ENCODE measurements at regions not wholly inside any gene's neighbourhood (a gene's known extent, or its start where the extent isn't known, plus 50 kb on each side); places are given as distances from the start of the nearest gene placed in this dataset.

DNA sequence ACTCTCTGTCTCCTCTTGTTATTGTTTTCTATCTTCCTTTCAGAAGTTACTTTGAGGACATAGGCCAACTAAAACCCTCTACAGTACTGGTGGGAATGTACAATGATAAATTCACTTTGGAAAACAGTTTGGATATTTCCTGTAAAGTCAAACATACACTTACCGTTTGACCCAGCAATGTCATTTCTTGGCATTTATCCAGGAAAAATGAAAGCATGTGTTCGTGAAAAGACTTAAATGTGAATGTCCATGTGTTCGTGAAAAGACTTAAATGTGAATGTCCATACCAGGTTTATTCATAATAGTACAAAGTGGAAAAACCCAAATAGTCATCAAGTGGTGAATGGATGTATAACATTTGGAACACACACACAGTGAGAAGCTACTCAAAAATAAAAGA lies 361.5 kb upstream of the DPH6 start:
- TF ChIP-seq, protein P1, sequence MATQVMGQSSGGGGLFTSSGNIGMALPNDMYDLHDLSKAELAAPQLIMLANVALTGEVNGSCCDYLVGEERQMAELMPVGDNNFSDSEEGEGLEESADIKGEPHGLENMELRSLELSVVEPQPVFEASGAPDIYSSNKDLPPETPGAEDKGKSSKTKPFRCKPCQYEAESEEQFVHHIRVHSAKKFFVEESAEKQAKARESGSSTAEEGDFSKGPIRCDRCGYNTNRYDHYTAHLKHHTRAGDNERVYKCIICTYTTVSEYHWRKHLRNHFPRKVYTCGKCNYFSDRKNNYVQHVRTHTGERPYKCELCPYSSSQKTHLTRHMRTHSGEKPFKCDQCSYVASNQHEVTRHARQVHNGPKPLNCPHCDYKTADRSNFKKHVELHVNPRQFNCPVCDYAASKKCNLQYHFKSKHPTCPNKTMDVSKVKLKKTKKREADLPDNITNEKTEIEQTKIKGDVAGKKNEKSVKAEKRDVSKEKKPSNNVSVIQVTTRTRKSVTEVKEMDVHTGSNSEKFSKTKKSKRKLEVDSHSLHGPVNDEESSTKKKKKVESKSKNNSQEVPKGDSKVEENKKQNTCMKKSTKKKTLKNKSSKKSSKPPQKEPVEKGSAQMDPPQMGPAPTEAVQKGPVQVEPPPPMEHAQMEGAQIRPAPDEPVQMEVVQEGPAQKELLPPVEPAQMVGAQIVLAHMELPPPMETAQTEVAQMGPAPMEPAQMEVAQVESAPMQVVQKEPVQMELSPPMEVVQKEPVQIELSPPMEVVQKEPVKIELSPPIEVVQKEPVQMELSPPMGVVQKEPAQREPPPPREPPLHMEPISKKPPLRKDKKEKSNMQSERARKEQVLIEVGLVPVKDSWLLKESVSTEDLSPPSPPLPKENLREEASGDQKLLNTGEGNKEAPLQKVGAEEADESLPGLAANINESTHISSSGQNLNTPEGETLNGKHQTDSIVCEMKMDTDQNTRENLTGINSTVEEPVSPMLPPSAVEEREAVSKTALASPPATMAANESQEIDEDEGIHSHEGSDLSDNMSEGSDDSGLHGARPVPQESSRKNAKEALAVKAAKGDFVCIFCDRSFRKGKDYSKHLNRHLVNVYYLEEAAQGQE (IDR thresholded peaks at IDR 0.05; ENCODE audit: insufficient read depth in 1 of 2, low read depth in 2 of 2, low read length in 2 of 2) = no peak
- TF ChIP-seq TAF1 (IDR thresholded peaks at IDR 0.05; ENCODE audit: borderline replicate concordance, insufficient read depth, low read length) = no peak
- no peak for TF ChIP-seq FOXP2 (optimal IDR thresholded peaks at IDR 0.05; ENCODE audit: borderline replicate concordance, extremely low read depth, extremely low read length, insufficient read depth)
- no peak for TF ChIP-seq SIN3A (IDR thresholded peaks at IDR 0.05; ENCODE audit: borderline replicate concordance, insufficient read depth, low read length)
- no peak for TF ChIP-seq POLR2AphosphoS5 (IDR thresholded peaks at IDR 0.05; ENCODE audit: low read depth, low read length)

DNA sequence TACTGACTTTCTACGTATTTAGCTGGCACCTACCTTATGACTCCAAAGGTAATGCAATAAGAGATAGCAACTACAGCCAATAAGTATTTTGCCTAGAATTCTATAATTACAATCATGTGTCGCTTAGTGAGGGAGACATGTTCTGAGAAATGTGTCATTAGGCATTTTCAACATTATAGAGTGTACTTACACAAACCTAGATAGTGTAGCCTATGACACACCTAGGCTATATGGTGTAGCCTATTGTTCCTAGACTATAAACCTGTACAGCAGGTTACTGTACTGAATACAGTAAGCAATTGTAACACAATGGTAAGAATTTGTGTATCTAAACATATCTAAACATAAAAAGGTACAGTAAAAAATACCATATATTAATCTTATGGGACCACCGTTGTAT lies 363.4 kb upstream of the DPH6 start:
- no peak for TF ChIP-seq TAF1 (IDR thresholded peaks at IDR 0.05; ENCODE audit: borderline replicate concordance, insufficient read depth, low read length)
- TF ChIP-seq SIN3A (IDR thresholded peaks at IDR 0.05; ENCODE audit: borderline replicate concordance, insufficient read depth, low read length) = no peak
- TF ChIP-seq, protein P1 (IDR thresholded peaks at IDR 0.05; ENCODE audit: insufficient read depth in 1 of 2, low read depth in 2 of 2, low read length in 2 of 2) = no peak
- no peak for TF ChIP-seq FOXP2 (optimal IDR thresholded peaks at IDR 0.05; ENCODE audit: borderline replicate concordance, extremely low read depth, extremely low read length, insufficient read depth)
- TF ChIP-seq POLR2AphosphoS5 (IDR thresholded peaks at IDR 0.05; ENCODE audit: low read depth, low read length) = no peak

DNA sequence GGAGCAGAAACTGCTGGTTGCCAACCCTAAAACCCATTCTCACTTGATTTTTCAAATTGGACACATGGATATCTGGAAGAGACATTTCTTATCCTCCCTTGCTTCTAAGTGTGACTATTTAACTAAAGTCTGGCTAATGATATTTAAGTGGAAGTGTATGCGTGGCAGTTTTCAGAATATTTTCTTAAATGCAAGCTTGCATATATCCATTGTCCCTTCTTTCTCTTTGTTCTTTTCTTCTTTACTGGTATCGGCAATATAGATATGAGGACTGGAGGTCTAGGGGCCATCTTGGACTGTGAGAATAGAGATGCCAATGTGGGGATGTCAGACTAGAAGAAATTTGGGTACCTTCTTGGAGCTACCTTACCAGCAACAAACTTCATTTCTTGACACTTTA lies 364.3 kb upstream of the DPH6 start:
- TF ChIP-seq, protein P1 (IDR thresholded peaks at IDR 0.05; ENCODE audit: insufficient read depth in 1 of 2, low read depth in 2 of 2, low read length in 2 of 2) = no peak

DNA sequence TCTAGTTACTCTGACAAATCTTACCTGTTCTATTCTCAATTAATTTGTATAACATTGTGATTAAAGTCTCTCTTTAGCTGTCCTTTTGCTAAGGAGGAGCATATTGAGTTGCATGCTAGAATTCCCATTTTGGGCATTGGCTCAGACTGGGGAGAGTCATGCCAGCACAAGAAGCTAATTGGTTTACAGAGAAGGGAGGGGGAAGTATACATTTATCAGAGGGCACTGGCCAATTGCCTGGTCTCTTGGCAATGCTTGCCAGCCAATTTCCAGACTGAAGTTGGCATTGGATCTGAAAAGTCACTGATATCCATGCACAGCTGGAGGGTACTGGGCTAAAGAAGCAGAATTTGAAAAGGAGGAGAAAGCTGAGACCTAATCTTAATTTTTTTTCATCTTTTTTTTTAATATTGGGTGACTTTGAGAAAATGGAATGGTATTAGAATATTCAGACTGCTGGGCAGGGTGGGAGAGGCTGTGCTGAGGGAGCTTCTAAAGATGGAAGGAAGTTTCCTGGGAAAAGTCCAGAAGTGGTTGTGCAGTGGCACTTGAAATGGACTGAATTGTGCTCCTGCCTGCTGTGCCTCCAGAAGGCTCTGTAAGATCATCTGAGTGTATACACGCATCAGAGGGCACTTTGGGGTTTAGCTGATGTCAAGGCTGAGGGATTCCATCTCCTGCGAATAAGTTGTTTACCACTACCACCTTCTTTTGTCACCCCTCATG lies 365.2 kb upstream of the DPH6 start:
- TF ChIP-seq, protein P1 (IDR thresholded peaks at IDR 0.05; ENCODE audit: insufficient read depth in 1 of 2, low read depth in 2 of 2, low read length in 2 of 2) = no peak
- TF ChIP-seq TAF1 (IDR thresholded peaks at IDR 0.05; ENCODE audit: borderline replicate concordance, insufficient read depth, low read length) (no peak), POLR2AphosphoS5 (IDR thresholded peaks at IDR 0.05; ENCODE audit: low read depth, low read length) (no peak), FOXP2 (optimal IDR thresholded peaks at IDR 0.05; ENCODE audit: borderline replicate concordance, extremely low read depth, extremely low read length, insufficient read depth) (no peak), SIN3A (IDR thresholded peaks at IDR 0.05; ENCODE audit: borderline replicate concordance, insufficient read depth, low read length) (no peak)

DNA sequence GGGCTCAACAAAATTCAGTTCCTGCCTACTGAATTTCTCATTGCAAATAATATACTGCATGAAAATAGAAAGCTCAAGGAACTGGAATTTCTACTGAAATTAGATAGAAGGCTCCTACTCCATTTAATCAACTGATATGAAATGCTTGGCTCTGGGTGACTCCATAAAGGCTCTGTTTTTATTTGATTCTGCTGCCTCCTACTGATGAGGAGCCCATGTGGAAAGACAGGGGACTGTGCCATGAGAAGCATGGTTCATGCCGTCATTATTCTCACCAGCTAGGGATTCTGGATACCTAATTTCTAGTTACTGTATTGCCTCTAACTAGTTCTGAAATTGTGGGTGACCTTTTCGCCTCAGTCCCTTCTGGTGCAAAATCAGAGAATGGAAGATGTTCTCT lies 366.2 kb upstream of the DPH6 start:
- TF ChIP-seq SIN3A (IDR thresholded peaks at IDR 0.05; ENCODE audit: borderline replicate concordance, insufficient read depth, low read length) (no peak), POLR2AphosphoS5 (IDR thresholded peaks at IDR 0.05; ENCODE audit: low read depth, low read length) (no peak), FOXP2 (optimal IDR thresholded peaks at IDR 0.05; ENCODE audit: borderline replicate concordance, extremely low read depth, extremely low read length, insufficient read depth) (no peak), TAF1 (IDR thresholded peaks at IDR 0.05; ENCODE audit: borderline replicate concordance, insufficient read depth, low read length) (no peak)
- TF ChIP-seq, protein P1 (IDR thresholded peaks at IDR 0.05; ENCODE audit: insufficient read depth in 1 of 2, low read depth in 2 of 2, low read length in 2 of 2) = no peak
